Gastroesophageal sphincter (tissue), 3 donors: ENCODE measurements at regions not wholly inside any gene's neighbourhood (a gene's known extent, or its start where the extent isn't known, plus 50 kb on each side); places are given as distances from the start of the nearest gene placed in this dataset.

Experiments
- EP300 ChIP-seq: sonication (generic); formaldehyde crosslinking; IDR thresholded peaks from one replicate; pipeline ENCODE4 v1.6.1; 2017; ENCODE audit warnings: antibody characterized with exemption, mild to moderate bottlenecking
- POLR2AphosphoS5 ChIP-seq: sonication (generic); formaldehyde crosslinking; IDR thresholded peaks from one replicate; pipeline ENCODE4 v1.6.1; 2017; ENCODE audit warnings: antibody characterized with exemption
- TF ChIP-seq, protein P1 (sequence below), 4 experiments: fragments of 200-600 bp in 2 of 4; fragments of 450-650 bp in 2 of 4; sonication (generic) in 1 of 4; IDR thresholded peaks; one replicate each; pipeline ENCODE4 v1.5.1; 2017 to 2019; ENCODE audit warnings: antibody characterized with exemption in 4 of 4, mild to moderate bottlenecking in 2 of 4, moderate library complexity in 2 of 4

DNA sequence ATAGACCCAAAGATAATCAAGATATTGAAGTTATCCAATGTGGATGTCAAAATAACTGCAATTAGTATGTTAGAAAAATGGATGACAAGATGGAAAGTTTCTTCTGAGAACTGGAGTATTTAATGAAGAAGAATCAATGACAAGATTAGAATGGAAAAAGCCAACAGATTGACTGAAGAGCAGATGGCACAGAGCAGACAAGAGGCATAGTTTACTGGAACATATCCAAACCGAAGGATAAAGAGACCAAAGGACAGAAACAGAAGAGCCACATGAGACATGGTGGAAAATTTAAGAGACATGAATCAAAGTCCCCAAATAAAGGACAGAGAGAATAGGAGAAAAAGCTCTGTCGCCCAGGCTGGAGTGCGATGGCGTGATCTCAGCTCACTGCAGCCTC, 89.6 kb upstream of the RXFP2 start:
- TF ChIP-seq, protein P1, sequence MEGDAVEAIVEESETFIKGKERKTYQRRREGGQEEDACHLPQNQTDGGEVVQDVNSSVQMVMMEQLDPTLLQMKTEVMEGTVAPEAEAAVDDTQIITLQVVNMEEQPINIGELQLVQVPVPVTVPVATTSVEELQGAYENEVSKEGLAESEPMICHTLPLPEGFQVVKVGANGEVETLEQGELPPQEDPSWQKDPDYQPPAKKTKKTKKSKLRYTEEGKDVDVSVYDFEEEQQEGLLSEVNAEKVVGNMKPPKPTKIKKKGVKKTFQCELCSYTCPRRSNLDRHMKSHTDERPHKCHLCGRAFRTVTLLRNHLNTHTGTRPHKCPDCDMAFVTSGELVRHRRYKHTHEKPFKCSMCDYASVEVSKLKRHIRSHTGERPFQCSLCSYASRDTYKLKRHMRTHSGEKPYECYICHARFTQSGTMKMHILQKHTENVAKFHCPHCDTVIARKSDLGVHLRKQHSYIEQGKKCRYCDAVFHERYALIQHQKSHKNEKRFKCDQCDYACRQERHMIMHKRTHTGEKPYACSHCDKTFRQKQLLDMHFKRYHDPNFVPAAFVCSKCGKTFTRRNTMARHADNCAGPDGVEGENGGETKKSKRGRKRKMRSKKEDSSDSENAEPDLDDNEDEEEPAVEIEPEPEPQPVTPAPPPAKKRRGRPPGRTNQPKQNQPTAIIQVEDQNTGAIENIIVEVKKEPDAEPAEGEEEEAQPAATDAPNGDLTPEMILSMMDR (IDR thresholded peaks at IDR 0.05), result no peak
- TF ChIP-seq EP300 (no peak), POLR2AphosphoS5 (no peak)
